IPS DF 19.7 (cell line): ENCODE measurements at regions not wholly inside any gene's neighbourhood (a gene's known extent, or its start where the extent isn't known, plus 50 kb on each side); places are given as distances from the start of the nearest gene placed in this dataset.

Experiments used
- DNase-seq: peaks from one replicate; pipeline ENCODE4 v3.0.0-alpha.2; 2013; ENCODE audit warnings: low read depth, low spot score

DNA sequence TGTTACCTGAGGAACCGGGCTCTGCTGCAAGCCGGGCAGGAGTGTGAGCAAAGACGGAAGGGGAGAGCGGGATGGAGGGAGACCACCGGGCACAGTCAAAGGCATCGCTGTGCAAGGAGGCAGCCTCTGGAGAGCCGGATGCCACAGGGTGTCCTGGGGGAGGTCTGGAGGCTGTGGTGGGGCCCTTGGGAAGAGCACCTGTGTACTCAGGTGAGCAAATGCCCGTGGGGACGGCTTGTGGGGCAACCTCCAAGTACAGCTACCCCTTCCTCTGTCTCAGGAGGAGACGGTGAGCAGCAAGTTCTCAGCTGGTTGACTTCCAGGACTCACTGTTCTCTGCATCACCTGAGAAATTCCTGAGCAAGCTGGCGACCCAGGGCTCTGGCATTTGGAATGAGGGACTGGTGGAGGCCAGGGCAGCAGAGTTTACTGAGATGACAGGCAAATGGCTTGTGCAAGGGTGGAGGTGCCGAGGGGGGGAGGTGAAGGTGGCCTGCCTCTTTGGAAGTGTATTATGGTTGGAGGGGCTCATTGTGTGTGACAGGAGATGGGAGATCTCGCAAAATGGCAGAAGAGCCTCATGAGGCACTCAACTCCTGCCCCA lies 345.2 kb upstream of the SHH start:
- DNase-seq: no peak

- DNase-seq: no peak
Observed at GRCh38 chr7:156156734-156157408, 344.6 kb upstream of the SHH start.

- no peak for DNase-seq
Observed at GRCh38 chr7:156155988-156156733, 343.9 kb upstream of the SHH start.

DNA sequence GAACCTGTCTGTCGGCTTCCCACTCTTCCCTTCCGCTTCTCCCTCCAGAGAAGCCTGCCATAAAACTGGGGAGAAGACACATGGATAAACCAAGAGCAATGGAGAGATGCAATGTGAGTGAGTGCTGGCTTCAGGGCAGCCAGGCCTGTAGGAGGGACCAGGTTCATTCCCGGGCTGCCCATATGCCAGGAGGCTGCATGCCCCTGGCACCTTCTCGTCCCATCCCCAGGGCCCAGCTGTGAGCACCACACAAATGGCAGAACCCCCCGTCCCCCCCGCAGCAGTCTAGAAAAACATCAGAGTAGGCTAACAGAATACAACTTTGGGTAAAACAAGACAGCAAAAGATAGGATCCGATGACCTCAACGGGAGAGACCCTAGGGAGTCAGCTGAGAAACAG lies 341.3 kb upstream of the SHH start:
- no peak for DNase-seq

DNA sequence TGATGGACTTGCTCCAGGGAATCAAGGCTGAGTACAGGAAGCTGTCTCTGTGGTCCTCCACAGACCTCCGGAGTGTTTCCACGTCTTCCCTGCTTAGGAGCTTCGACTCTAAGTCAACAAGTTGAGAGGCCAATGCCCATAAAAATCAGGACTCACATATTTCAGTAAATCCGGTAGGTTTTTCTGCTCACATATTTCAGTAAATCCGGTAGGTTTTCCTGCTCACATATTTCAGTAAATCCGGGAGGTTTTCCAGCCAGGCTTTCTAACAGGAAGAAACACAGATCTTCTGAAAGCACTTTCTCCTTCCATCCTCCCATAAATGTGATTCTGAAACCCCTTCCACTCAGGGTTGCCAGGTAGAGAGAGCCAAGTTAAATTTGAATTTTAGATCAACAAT lies 340.1 kb upstream of the SHH start:
- no peak for DNase-seq

DNA sequence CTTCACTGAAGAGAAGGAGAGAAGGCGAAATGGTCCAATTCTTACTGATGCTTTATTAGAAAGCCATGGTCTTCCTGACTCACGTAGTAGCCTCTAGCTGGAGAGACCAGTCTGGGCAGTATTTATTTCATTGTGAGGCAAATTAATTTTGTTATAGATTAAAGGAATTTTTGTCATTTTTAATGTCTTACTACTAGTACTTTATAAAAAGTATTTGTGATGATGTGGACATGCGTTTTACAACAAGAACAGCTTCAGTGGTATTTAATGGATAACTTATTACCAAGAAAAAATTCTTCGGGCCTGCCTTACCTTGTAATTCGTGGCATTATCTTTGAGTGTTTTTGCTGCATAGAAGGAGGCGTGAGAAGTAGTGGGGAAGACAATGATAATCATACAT lies 339.4 kb upstream of the SHH start:
- no peak for DNase-seq

DNA sequence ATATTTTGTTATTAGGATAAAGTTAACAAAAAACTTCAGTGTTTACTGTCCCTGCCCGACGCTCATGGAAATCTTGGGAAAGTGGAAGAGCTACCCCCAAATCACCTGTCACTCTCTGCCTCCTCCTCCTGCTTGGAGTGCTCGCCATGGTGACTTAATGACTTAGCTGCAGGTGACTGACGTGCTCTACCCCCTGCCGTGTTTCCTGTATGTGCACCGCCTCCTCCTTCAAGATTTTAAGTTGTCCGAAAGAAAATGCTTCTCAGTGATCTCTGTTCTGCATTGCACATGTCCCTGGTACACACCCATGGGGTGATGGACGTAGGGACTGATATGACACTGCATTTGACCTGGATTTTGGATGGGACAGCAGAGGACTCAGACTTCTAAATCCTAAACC lies 338.8 kb upstream of the SHH start:
- DNase-seq: no peak

DNA sequence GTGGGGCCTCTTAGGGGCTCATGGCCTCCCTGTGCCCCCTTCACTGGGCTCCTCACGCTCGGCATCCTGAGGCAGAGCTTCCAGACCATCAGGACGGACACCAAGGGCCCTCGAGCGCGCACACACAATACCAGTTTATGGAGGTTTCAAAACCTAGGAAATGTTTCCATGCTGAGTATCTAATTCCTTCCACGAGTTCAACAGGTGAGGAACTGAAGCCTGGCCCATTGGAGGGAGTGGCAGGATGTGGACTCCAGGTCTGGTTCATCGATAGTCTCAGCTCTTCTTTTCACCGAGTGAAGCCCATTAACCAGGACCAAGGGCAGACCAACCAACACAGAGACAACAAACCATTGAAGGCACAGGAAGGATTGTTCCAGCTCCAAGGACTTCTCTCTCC lies 336.7 kb upstream of the SHH start:
- DNase-seq: no peak

GRCh38 chr7:156148547-156148946 lies 336.3 kb upstream of the SHH start:
- DNase-seq: no peak

DNA sequence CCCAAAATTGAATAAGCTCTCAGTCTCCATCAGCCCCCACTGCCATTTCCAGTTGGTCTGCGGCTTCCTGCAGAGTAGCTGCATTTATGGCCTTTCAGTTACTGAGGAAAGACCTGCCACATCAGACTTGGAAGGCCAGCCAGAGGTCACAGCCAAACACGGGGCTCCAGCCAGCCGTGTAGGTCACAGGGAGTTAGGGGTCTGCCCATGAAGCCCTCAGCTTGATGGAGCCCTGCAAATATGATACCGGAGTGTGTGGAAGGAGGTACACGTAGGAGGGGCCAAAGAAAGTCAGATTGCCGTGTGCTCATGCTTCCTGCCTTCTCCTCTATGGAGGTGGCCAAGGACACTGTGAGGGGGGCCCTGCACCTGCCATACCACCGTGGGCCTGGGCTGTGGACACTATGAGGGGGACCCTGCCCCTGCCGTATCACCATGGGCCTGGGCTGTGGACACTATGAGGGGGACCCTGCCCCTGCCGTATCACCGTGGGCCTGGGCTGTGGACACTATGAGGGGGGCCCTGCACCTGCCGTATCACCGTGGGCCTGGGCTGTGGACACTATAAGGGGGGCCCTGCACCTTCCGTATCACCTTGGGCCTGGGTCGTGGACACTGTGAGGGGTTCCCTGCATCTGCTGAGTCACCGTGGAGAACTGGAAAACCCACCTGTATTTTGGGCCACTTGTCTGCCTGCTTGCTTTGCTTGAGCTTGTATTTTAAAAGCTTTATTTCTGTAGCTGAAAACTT lies 335.7 kb upstream of the SHH start:
- DNase-seq: no peak

- no peak for DNase-seq
Observed at GRCh38 chr7:156147104-156147503, 334.8 kb upstream of the SHH start.

DNA sequence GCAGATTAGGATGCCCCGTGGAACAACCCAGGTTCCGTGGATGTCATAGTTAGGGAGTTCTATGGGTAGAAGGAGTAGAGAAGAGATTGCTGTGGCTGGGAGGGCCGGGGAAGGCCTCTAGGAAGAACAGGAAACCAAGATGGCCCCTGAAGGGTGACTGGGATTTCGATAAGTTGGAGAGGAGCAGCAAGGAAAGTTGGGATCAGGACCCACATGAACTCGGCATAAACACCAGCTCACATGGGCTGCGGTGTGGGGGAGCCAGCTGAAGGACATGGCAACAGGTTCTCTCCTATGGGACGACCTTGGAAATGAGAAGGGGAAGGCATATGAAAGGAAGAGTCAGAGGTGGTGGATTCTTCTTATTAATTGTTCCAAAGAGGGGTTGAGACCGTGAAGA lies 333.7 kb upstream of the SHH start:
- DNase-seq: no peak

DNA sequence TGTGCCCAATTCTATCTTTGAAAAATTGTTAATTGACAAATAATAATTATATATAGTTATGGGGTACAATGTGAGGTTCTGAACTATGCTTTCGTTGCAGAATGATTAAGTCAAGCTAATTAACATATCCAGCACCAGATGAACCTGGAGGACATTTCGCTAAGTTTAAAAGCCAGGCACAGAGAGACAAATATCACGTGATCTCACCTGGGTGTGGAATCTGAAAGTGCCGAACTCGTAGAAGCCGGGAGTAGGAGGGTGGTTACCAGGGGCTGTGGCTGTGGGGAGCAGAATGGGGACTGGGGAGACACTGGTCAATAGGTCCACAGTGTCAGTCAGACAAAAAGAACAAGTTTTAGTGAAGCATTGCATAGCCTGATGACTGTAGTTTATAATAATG lies 332.9 kb upstream of the SHH start:
- DNase-seq: no peak

DNA sequence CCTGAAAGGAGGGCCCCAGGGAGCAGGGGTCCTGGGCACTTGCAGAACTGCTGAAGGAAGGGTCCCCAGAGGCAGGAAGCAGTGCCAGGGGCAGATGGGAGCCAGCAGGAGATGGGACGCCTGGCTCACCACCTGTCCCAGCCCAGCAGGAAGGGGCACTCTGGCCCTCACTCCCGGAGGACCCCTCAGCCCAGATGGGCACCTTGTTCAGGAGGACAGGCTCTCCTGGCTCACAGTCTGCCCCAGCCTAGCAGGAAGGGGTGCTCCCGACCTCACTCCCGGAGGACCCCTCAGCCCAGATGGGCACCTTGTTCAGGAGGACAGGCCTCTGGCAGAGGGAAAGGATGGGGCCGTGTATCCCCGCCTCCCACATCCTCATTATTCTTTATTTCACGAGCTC lies 331.4 kb upstream of the SHH start:
- no peak for DNase-seq

GRCh38 chr7:156143158-156143557 lies 330.9 kb upstream of the SHH start:
- no peak for DNase-seq

DNA sequence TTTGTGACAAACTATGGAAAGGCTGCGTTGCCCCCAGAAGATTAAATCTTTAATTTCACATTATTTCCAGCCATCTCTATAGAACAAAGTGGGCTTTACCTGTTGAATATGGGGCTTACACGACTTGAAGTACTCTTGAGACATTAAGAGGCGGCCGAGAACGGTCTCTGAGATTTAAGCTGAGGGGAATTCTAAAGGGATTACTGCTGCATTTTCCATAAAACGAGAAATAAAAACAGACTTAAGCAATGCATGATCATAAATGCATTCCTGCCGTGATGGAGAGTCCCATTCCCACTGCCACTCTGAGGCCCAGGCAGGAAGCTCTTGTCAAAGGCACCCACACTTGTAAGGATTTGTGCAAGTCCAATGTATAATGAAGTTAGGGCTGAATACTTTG lies 329.7 kb upstream of the SHH start:
- no peak for DNase-seq

GRCh38 chr7:156140896-156141295 lies 328.6 kb upstream of the SHH start:
- no peak for DNase-seq

DNA sequence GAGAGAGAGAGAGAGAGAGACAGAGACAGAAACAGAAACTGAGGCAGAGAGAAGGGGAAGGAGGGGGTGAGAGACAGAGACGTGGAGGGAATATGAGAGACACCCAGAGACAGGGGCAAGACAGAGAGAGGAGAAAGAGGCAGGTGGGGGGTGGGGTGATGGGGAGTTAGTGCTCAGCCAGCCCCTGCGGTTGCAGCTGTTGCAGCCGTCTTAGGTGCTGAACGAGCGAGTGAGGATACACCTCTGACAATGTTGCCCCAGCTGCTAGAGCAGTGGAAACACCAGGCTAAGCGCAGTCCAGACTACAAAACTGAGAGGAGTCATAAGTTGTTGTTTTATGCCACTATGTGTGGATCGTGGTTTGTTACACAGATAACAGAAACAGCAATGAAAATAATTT lies 328.2 kb upstream of the SHH start:
- DNase-seq: no peak

GRCh38 chr7:156139633-156140032 lies 327.4 kb upstream of the SHH start:
- DNase-seq: no peak

DNA sequence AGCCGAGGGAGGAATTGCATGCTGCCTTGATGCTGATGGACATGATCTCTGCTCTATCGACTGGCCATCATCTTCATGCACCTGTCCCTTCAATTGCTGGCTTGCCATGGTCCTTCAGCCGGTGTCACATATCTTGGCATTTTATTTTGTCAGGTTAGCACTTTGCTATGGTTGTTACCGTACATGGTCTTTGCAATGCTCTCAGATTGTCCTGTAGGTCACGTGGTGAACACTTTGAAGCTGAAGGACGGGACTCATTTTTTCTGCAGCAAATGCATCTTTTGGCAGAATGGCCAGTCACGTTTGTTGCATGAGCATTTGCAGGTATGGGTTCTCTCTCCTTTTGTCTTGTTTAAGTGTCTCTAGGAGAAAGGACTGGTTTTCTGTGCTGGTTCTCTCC lies 326.8 kb upstream of the SHH start:
- DNase-seq: no peak

- no peak for DNase-seq
Observed at GRCh38 chr7:156131881-156132280, 319.6 kb upstream of the SHH start.

DNA sequence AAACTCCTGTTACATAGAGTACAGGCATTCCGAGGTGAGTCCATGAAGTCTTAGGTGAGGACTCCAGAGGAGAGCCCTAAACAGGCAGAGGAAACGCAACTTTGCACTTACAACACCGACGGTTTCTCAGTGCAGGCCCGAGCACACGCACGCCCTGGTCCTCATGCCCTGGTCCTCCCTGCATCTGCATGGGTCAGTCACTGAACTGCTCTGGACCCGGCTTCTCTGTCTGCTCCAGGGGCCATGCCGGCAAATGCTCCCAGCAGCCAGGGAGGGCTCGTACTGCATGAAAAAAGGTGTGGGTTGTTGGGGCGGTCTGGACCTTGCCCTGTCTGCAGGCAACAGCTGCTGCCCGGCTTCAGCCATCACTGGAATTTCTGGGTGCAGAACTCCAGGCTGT lies 317.3 kb upstream of the SHH start:
- no peak for DNase-seq

DNA sequence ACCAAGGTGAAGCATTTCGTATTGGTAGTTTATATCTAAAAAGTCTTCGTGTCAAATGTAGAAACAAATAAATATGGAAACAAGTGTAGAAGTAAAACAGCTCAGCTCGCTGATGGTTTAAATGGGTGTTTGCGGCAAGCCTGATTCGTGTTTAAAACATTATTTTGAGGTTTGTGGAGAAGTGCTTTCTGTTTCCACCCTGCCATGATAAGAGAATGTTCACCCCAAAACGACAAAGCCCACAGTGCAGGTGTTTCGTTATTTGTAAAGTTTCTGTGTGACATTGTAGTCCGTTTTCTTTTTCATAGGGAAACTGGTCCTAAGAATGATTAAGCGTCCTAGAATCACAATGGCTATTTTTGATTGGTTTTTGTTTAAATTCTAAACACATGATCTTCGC lies 316.2 kb upstream of the SHH start:
- no peak for DNase-seq
